GM23338 (cell line): ENCODE measurements at regions not wholly inside any gene's neighbourhood (a gene's known extent, or its start where the extent isn't known, plus 50 kb on each side); places are given as distances from the start of the nearest gene placed in this dataset.

Experiments
- CREB1 ChIP-seq: fragments of 250-450 bp; sonication (Bioruptor Pico); IDR thresholded peaks from 2 replicates; pipeline ENCODE4 v1.5.0; 2020; ENCODE audit warnings: low read depth, mild to moderate bottlenecking, moderate library complexity
- EZH2 ChIP-seq: fragments of 200-600 bp; sonication (generic); IDR thresholded peaks from one replicate; pipeline ENCODE4 v1.8.0; 2017; ENCODE audit warnings: antibody characterized with exemption, mild to moderate bottlenecking, low read depth; ENCODE audit not compliant: unreplicated experiment
- EZH2phosphoT487 ChIP-seq: fragments of 200-600 bp; sonication (generic); IDR thresholded peaks from one replicate; pipeline ENCODE4 v1.8.1; 2018; ENCODE audit warnings: antibody characterized with exemption; ENCODE audit not compliant: unreplicated experiment
- JUNB ChIP-seq: IDR thresholded peaks from one replicate; pipeline ENCODE4 v1.6.1; 2016; ENCODE audit warnings: antibody characterized with exemption; ENCODE audit not compliant: unreplicated experiment
- NANOG ChIP-seq: IDR thresholded peaks from 2 replicates; pipeline ENCODE4 v1.6.1; 2016; ENCODE audit warnings: antibody characterized with exemption, borderline replicate concordance
- POLR2AphosphoS5 ChIP-seq: IDR thresholded peaks from 2 replicates; pipeline ENCODE4 v1.6.1; 2016; ENCODE audit warnings: antibody characterized with exemption, low read depth
- STAT1 ChIP-seq: IDR thresholded peaks from one replicate; pipeline ENCODE4 v1.6.1; 2016; ENCODE audit warnings: antibody characterized with exemption; ENCODE audit not compliant: unreplicated experiment
- ZNF114 ChIP-seq: fragments of 250-450 bp; sonication (Bioruptor Pico); IDR thresholded peaks from 2 replicates; pipeline ENCODE4 v1.5.0; 2020; ENCODE audit warnings: mild to moderate bottlenecking, moderate library complexity
- ZNF331 ChIP-seq: fragments of 250-450 bp; sonication (Bioruptor Pico); IDR thresholded peaks from 2 replicates; pipeline ENCODE4 v1.5.0; 2020; ENCODE audit warnings: low read depth, mild to moderate bottlenecking, moderate library complexity
- TF ChIP-seq, protein P1 (sequence below), 2 experiments: fragments of 200-600 bp in 1 of 2; sonication (generic) in 1 of 2; conservative IDR thresholded peaks; 2 replicates each; pipeline versions ENCODE4 v1.5.1 to v1.6.1; 2016 to 2017; ENCODE audit warnings: antibody characterized with exemption in 2 of 2, low read depth in 2 of 2, mild to moderate bottlenecking in 2 of 2, moderate library complexity in 1 of 2
- TF ChIP-seq, protein P2 (sequence below): IDR thresholded peaks from one replicate; pipeline ENCODE4 v1.6.1; 2018; ENCODE audit warnings: antibody characterized with exemption; ENCODE audit not compliant: unreplicated experiment
- TF ChIP-seq, protein P3 (sequence below): IDR thresholded peaks from 2 replicates; pipeline ENCODE4 v1.6.1; 2016; ENCODE audit warnings: antibody characterized with exemption
- TF ChIP-seq, protein P4 (sequence below): fragments of 250-450 bp; sonication (Bioruptor Pico); IDR thresholded peaks from 2 replicates; pipeline ENCODE4 v1.5.0; 2020; ENCODE audit warnings: mild to moderate bottlenecking, moderate library complexity

DNA sequence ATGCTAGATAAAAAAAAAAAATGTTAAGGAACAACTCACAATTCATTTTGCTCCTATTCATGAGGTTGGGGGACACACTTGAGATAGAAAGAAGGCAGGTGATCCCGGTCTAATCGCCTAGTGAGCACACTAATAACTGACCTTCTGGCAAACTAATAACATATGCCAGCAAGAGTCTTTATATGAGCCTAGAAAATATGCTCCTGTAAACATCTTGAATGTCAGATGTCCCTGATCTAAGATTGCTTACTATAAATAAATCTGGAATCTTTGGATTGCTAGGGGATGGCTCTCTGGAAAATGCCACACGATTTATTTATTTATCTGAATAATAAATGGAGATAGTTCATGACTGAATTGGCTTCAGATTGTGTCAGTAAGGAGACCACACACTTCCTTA lies 821.9 kb downstream of the GRIK2 start:
- TF ChIP-seq, protein P1, sequence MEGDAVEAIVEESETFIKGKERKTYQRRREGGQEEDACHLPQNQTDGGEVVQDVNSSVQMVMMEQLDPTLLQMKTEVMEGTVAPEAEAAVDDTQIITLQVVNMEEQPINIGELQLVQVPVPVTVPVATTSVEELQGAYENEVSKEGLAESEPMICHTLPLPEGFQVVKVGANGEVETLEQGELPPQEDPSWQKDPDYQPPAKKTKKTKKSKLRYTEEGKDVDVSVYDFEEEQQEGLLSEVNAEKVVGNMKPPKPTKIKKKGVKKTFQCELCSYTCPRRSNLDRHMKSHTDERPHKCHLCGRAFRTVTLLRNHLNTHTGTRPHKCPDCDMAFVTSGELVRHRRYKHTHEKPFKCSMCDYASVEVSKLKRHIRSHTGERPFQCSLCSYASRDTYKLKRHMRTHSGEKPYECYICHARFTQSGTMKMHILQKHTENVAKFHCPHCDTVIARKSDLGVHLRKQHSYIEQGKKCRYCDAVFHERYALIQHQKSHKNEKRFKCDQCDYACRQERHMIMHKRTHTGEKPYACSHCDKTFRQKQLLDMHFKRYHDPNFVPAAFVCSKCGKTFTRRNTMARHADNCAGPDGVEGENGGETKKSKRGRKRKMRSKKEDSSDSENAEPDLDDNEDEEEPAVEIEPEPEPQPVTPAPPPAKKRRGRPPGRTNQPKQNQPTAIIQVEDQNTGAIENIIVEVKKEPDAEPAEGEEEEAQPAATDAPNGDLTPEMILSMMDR (conservative IDR thresholded peaks at IDR 0.05; ENCODE audit: low read depth in 2 of 2): no peak
- TF ChIP-seq CREB1 (no peak), POLR2AphosphoS5 (no peak), JUNB (no peak), EZH2phosphoT487 (no peak), EZH2 (no peak), NANOG (no peak), ZNF331 (CRISPR knock-in tag) (no peak), ZNF114 (no peak), STAT1 (no peak)
- TF ChIP-seq, protein P2, sequence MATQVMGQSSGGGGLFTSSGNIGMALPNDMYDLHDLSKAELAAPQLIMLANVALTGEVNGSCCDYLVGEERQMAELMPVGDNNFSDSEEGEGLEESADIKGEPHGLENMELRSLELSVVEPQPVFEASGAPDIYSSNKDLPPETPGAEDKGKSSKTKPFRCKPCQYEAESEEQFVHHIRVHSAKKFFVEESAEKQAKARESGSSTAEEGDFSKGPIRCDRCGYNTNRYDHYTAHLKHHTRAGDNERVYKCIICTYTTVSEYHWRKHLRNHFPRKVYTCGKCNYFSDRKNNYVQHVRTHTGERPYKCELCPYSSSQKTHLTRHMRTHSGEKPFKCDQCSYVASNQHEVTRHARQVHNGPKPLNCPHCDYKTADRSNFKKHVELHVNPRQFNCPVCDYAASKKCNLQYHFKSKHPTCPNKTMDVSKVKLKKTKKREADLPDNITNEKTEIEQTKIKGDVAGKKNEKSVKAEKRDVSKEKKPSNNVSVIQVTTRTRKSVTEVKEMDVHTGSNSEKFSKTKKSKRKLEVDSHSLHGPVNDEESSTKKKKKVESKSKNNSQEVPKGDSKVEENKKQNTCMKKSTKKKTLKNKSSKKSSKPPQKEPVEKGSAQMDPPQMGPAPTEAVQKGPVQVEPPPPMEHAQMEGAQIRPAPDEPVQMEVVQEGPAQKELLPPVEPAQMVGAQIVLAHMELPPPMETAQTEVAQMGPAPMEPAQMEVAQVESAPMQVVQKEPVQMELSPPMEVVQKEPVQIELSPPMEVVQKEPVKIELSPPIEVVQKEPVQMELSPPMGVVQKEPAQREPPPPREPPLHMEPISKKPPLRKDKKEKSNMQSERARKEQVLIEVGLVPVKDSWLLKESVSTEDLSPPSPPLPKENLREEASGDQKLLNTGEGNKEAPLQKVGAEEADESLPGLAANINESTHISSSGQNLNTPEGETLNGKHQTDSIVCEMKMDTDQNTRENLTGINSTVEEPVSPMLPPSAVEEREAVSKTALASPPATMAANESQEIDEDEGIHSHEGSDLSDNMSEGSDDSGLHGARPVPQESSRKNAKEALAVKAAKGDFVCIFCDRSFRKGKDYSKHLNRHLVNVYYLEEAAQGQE: no peak
- TF ChIP-seq, protein P3, sequence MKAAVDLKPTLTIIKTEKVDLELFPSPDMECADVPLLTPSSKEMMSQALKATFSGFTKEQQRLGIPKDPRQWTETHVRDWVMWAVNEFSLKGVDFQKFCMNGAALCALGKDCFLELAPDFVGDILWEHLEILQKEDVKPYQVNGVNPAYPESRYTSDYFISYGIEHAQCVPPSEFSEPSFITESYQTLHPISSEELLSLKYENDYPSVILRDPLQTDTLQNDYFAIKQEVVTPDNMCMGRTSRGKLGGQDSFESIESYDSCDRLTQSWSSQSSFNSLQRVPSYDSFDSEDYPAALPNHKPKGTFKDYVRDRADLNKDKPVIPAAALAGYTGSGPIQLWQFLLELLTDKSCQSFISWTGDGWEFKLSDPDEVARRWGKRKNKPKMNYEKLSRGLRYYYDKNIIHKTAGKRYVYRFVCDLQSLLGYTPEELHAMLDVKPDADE: no peak
- TF ChIP-seq, protein P4, sequence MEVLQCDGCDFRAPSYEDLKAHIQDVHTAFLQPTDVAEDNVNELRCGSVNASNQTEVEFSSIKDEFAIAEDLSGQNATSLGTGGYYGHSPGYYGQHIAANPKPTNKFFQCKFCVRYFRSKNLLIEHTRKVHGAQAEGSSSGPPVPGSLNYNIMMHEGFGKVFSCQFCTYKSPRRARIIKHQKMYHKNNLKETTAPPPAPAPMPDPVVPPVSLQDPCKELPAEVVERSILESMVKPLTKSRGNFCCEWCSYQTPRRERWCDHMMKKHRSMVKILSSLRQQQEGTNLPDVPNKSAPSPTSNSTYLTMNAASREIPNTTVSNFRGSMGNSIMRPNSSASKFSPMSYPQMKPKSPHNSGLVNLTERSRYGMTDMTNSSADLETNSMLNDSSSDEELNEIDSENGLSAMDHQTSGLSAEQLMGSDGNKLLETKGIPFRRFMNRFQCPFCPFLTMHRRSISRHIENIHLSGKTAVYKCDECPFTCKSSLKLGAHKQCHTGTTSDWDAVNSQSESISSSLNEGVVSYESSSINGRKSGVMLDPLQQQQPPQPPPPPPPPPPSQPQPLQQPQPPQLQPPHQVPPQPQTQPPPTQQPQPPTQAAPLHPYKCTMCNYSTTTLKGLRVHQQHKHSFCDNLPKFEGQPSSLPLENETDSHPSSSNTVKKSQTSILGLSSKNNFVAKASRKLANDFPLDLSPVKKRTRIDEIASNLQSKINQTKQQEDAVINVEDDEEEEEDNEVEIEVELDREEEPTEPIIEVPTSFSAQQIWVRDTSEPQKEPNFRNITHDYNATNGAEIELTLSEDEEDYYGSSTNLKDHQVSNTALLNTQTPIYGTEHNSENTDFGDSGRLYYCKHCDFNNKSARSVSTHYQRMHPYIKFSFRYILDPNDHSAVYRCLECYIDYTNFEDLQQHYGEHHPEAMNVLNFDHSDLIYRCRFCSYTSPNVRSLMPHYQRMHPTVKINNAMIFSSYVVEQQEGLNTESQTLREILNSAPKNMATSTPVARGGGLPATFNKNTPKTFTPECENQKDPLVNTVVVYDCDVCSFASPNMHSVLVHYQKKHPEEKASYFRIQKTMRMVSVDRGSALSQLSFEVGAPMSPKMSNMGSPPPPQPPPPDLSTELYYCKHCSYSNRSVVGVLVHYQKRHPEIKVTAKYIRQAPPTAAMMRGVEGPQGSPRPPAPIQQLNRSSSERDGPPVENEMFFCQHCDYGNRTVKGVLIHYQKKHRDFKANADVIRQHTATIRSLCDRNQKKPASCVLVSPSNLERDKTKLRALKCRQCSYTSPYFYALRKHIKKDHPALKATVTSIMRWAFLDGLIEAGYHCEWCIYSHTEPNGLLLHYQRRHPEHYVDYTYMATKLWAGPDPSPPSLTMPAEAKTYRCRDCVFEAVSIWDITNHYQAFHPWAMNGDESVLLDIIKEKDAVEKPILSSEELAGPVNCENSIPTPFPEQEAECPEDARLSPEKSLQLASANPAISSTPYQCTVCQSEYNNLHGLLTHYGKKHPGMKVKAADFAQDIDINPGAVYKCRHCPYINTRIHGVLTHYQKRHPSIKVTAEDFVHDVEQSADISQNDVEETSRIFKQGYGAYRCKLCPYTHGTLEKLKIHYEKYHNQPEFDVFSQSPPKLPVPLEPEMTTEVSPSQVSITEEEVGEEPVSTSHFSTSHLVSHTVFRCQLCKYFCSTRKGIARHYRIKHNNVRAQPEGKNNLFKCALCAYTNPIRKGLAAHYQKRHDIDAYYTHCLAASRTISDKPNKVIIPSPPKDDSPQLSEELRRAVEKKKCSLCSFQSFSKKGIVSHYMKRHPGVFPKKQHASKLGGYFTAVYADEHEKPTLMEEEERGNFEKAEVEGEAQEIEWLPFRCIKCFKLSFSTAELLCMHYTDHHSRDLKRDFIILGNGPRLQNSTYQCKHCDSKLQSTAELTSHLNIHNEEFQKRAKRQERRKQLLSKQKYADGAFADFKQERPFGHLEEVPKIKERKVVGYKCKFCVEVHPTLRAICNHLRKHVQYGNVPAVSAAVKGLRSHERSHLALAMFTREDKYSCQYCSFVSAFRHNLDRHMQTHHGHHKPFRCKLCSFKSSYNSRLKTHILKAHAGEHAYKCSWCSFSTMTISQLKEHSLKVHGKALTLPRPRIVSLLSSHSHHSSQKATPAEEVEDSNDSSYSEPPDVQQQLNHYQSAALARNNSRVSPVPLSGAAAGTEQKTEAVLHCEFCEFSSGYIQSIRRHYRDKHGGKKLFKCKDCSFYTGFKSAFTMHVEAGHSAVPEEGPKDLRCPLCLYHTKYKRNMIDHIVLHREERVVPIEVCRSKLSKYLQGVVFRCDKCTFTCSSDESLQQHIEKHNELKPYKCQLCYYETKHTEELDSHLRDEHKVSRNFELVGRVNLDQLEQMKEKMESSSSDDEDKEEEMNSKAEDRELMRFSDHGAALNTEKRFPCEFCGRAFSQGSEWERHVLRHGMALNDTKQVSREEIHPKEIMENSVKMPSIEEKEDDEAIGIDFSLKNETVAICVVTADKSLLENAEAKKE (CRISPR knock-in tag): no peak
